Skin epidermis (tissue), 12 donors: ENCODE measurements at regions not wholly inside any gene's neighbourhood (a gene's known extent, or its start where the extent isn't known, plus 50 kb on each side); places are given as distances from the start of the nearest gene placed in this dataset.

Source experiments
- H3K27ac ChIP-seq, 21 experiments: fragments of 200-600 bp; sonication (generic) in 11 of 21; one replicate each; pipeline ENCODE4 v1.5.0; 2020; ENCODE audit warnings: mild to moderate bottlenecking in 3 of 21, inconsistent platforms in 2 of 21, moderate library complexity in 2 of 21
- H3K4me3 ChIP-seq, 7 experiments: fragments of 200-600 bp; sonication (generic) in 2 of 7; one replicate each; pipeline ENCODE4 v1.5.0; 2020; ENCODE audit warnings: inconsistent platforms in 2 of 7, mild to moderate bottlenecking in 2 of 7, moderate library complexity in 1 of 7

- H3K27ac ChIP-seq, result no peak overlapping the region
- H3K4me3 ChIP-seq, result no peak overlapping the region
Observed at GRCh38 chr16:6381896-6382295, 950.7 kb upstream of the RBFOX1 start.

- no peak overlapping the region for H3K27ac ChIP-seq
- H3K4me3 ChIP-seq, result no peak overlapping the region
Observed at GRCh38 chr16:6377956-6378355, 954.7 kb upstream of the RBFOX1 start.

DNA sequence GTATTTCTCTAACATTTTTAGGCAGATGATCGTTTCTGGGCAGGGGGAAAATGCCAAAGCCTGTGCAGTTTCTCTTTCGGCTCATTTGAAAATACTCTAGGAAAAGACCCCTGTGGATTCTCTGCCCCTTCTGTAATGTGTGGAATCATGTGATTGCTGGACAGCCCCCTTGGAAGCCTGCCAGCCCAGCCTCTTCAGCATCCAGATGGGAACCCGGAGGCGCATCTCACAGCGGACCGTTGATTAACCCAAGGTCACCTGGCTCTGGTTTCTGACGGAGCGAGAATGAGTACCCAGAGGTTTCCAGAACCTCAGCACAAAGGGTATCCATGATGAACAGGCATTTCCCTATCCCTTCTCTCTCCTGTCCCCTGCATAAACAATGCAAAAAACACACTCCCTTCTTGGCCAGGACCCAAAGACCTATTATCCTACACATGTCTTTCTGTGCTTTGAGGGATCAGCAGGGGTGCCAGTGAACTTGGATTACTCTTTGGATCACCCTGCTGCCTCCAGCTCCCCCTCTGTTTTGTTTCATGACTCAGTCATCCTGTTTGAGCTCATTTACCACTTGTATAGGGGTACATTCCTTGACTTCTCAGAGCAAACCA, 957.1 kb upstream of the RBFOX1 start:
- H3K27ac ChIP-seq, result no peak overlapping the region
- no peak overlapping the region for H3K4me3 ChIP-seq

DNA sequence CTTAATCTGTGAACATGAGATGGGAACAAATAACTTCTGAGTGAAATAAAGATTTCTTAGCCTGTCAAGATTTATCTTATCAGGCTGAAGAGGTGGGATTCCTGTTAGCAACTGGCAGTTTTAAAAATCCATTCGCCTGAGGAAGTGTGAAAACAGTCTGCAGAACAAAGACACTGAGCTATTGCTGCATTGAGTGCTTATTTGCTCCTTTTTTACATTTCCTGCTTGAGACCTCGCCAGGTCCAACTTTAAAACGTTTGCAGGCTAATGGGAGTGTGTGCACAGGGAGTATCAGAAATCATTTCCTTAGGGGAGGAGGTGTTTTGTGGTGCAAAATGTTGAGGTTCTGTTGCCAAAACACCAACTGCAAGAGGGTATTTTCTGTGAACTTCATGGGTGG, 957.8 kb upstream of the RBFOX1 start:
- Histone ChIP-seq H3K4me3 (no peak overlapping the region), H3K27ac (no peak overlapping the region)

GRCh38 chr16:6364846-6365245, 967.8 kb upstream of the RBFOX1 start:
- H3K4me3 ChIP-seq, result no peak overlapping the region
- no peak overlapping the region for H3K27ac ChIP-seq

DNA sequence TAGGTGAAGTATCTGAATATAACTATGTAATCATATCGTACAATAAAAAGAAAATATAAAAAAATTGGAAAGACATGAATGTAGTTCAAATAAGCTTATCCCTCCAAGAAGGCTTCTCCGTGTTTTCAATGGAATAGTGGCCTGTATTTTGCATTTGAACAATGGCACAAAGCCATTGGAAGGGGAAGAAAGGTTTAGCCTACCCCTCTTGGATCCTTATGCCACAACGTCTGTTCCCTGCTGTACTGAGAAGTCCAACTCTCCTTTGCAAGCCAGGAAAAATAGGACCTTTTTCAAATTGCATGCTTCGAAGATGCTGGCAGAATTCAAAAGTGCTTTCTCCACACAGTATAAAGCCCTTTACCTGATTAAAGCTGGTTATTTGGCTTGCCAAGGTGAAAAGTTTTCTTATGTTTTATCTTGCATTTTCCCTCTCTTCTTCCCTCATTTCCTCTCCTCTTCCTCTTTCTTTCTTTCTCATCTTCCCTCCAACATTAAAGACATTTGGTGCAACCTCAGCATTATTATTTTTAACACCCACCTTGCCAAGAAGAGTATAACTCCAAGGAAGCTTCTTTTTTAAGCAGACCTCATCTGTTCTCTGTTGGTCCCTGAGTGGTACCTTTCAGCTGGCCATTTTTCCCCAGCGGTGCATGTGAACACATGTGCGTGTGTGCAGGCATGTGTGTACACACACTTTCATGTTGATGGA, 968.6 kb upstream of the RBFOX1 start:
- Histone ChIP-seq H3K4me3 (no peak overlapping the region), H3K27ac (no peak overlapping the region)

- Histone ChIP-seq H3K27ac (no peak overlapping the region), H3K4me3 (no peak overlapping the region)
Observed at GRCh38 chr16:6363396-6363795, 969.2 kb upstream of the RBFOX1 start.

DNA sequence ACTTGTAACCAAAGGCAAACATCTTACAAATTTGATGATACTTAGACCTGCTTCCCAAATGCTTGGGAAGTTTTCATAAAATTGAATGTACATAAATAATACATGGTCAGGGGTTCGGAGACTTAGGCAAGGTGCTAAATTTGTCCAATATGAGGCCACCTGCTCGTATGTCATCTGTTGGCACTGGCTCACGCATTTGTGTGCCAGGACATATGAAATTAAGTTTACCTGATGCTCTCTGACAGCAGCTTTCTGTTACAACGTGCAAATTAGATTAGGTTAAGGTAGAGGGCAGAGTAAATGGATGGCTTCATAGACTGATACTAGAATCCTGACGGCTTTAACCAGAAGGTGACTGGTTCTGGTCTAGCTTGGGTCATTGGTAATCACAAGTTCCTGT, 970.3 kb upstream of the RBFOX1 start:
- no peak overlapping the region for H3K27ac ChIP-seq
- H3K4me3 ChIP-seq, result no peak overlapping the region

DNA sequence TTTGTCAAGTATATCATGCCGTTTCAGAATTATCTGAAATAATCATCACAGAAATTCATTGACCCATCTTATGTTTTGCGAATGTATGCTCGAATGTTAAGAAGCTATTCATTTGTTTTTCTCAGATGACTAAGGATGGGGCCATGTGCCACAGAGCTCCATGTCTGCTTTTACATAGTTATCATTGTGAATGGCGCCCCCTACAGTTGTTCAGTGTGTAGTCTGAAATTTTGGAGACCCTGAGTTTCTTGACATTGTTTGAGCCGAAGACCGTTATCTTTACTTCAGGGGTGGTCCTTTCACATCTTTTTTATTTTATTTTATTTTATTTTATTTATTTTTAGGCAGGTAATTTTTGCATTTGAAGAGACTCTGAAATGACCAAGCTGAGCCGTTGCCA, 972.0 kb upstream of the RBFOX1 start:
- no peak overlapping the region for H3K27ac ChIP-seq

GRCh38 chr16:6356911-6357310, 975.7 kb upstream of the RBFOX1 start:
- Histone ChIP-seq H3K27ac (no peak overlapping the region), H3K4me3 (no peak overlapping the region)

More for the DNA sequence above, 972.0 kb upstream of the RBFOX1 start:
- no peak overlapping the region for H3K4me3 ChIP-seq

GRCh38 chr16:6349725-6350124, 982.9 kb upstream of the RBFOX1 start:
- Histone ChIP-seq H3K4me3 (no peak overlapping the region), H3K27ac (no peak overlapping the region)

GRCh38 chr16:6345090-6345489, 987.6 kb upstream of the RBFOX1 start:
- Histone ChIP-seq H3K27ac (no peak overlapping the region), H3K4me3 (no peak overlapping the region)

- Histone ChIP-seq H3K4me3 (no peak overlapping the region), H3K27ac (no peak overlapping the region)
Observed at GRCh38 chr16:6343157-6343556, 989.5 kb upstream of the RBFOX1 start.

- no peak overlapping the region for H3K4me3 ChIP-seq
- no peak overlapping the region for H3K27ac ChIP-seq
Observed at GRCh38 chr16:6341981-6342380, 990.7 kb upstream of the RBFOX1 start.

DNA sequence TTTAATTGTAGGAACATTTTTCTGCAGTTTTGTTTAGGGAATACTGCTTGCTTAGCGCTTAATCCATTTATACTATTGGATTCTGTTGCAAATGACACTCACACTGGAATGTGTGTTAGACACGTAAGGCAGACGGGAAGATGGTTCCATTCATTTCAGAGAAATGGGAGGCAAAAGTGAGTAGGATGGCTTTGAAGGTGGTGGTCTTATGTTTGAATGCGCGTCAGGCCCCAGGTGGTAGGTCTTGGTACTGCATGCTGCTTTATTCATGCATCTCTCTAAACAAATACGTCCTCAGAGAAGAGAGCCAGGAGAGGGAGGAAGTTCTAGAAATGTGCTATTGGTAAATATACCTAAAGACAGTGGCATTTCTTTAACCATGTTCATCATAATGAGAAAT, 997.6 kb upstream of the RBFOX1 start:
- Histone ChIP-seq H3K4me3 (no peak overlapping the region), H3K27ac (no peak overlapping the region)

DNA sequence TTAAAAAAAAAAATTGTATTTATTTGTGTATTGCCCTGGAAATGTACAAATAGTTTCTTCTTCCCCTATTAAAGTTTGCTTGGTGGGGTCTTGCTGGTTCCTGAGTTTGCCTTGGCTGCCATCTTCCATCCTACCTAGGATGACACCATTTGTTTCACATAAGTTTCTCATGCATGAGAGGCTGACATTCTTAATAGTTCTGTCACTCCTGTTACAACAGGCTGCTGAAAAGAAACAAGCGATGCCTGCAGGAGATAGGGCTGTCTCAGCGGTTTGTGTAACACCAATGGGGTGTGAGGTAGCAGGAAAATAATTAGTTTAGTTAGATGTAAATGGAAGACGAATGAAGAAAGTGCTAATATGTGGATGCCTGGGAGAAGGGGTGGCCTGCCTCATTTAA, 1000.9 kb upstream of the RBFOX1 start:
- Histone ChIP-seq H3K27ac (no peak overlapping the region), H3K4me3 (no peak overlapping the region)

GRCh38 chr16:6317934-6318333, 1014.7 kb upstream of the RBFOX1 start:
- H3K4me3 ChIP-seq, result no peak overlapping the region
- no peak overlapping the region for H3K27ac ChIP-seq

GRCh38 chr16:6309271-6309670, 1023.4 kb upstream of the RBFOX1 start:
- no peak overlapping the region for H3K4me3 ChIP-seq
- H3K27ac ChIP-seq, result no peak overlapping the region

GRCh38 chr16:6308176-6308575, 1024.5 kb upstream of the RBFOX1 start:
- Histone ChIP-seq H3K27ac (no peak overlapping the region), H3K4me3 (no peak overlapping the region)

- Histone ChIP-seq H3K27ac (no peak overlapping the region), H3K4me3 (no peak overlapping the region)
Observed at GRCh38 chr16:6300523-6300922, 1032.1 kb upstream of the RBFOX1 start.

DNA sequence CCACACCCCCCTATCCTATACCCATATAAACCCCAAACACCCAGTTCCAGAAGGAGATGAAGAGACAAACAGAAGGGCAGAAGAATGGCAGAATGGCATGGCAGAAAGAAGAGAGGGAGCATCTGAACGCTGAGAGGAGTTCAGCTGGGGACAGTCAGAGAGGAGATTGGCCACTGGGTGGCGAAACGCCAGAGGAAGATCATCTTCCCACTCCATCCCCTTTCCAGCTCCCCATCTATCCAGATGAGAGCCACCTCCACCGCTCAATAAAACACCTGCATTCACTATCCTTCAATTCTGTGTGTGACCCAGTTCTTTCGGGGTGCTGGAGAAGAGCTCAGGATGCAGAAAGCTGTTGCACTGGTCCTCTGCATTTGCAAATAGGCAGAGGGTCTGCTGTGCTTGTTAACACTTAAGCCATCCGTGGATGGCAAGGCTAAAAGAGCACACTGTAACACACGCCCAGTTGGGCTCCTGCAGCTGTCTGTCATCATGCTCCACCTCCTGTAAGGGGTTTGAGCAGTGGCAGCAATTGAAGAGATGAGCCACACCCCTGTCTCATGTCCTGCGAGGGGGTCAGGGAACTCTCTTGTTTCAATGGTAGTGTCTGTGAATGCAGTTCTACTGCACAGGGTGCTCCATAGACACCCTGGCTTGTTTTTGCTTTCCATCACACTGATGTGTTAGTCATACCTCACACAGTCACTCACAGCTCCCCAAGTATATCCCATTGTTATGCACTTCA, 1034.8 kb upstream of the RBFOX1 start:
- no peak overlapping the region for H3K4me3 ChIP-seq
- H3K27ac ChIP-seq, result no peak overlapping the region
